ENCODE measurements at regions not wholly inside any gene's neighbourhood (a gene's known extent, or its start where the extent isn't known, plus 50 kb on each side); places are given as distances from the start of the nearest gene placed in this dataset.

GRCh38 chr10:78707745-78708144 lies 361.0 kb upstream of the ZMIZ1 start:
- Mint-ChIP-seq H3K4me3 (ENCODE audit: unreplicated experiment) (no peak overlapping the region), H3K27ac (ENCODE audit: low read depth, unreplicated experiment) (no peak overlapping the region), H3K36me3 (ENCODE audit: insufficient read depth, unreplicated experiment) (no peaks in the 10 kb centered on the region), H3K9me3 (ENCODE audit: unreplicated experiment) (no peaks in the 10 kb centered on the region), H3K4me1 (ENCODE audit: insufficient read depth, unreplicated experiment) (no peaks in the 10 kb centered on the region), H3K27me3 (ENCODE audit: insufficient read depth, unreplicated experiment) (peaks cover 50% of the 10 kb centered on the region)
- BruUV-seq (replicated peaks): no TSS peak
- POLR2A ChIA-PET: no interaction called here
- TF ChIP-seq CTCF (IDR thresholded peaks at IDR 0.05; ENCODE audit: unreplicated experiment): no peak
- CTCF ChIA-PET: interaction anchor here (1.1 kb wide), 1 partner anchor 390 kb away, joined by 6 read pairs; no protein-coding TSS in a partner anchor
- intact Hi-C loops (cut with micrococcal nuclease): no loop called here
- DNase-seq (ENCODE audit: unreplicated experiment): no peak

GRCh38 chr10:78712147-78712546 lies 356.6 kb upstream of the ZMIZ1 start:
- TF ChIP-seq CTCF (IDR thresholded peaks at IDR 0.05; ENCODE audit: unreplicated experiment): no peak
- H3K9me3 Mint-ChIP-seq (ENCODE audit: unreplicated experiment): no peaks in the 10 kb centered on the region
- H3K27ac Mint-ChIP-seq (ENCODE audit: low read depth, unreplicated experiment): no peak overlapping the region
- H3K4me1 Mint-ChIP-seq (ENCODE audit: insufficient read depth, unreplicated experiment): no peaks in the 10 kb centered on the region
- no peaks in the 10 kb centered on the region for H3K36me3 Mint-ChIP-seq (ENCODE audit: insufficient read depth, unreplicated experiment)
- POLR2A ChIA-PET: no interaction called here
- intact Hi-C loops (cut with micrococcal nuclease): no loop called here
- no peak overlapping the region for H3K4me3 Mint-ChIP-seq (ENCODE audit: unreplicated experiment)
- CTCF ChIA-PET: interaction anchor here (0.7 kb wide), 1 partner anchor 11 kb away, joined by 3 read pairs; no protein-coding TSS in a partner anchor
- DNase-seq (ENCODE audit: unreplicated experiment): no peak
- peaks cover 69% of the 10 kb centered on the region for H3K27me3 Mint-ChIP-seq (ENCODE audit: insufficient read depth, unreplicated experiment)
- BruUV-seq (replicated peaks): no TSS peak

- POLR2A ChIA-PET: no interaction called here
- TF ChIP-seq CTCF (IDR thresholded peaks at IDR 0.05; ENCODE audit: unreplicated experiment): no peak
- no TSS peak for BruUV-seq (replicated peaks)
- H3K4me1 Mint-ChIP-seq (ENCODE audit: insufficient read depth, unreplicated experiment): no peaks in the 10 kb centered on the region
- H3K9me3 Mint-ChIP-seq (ENCODE audit: unreplicated experiment): no peaks in the 10 kb centered on the region
- CTCF ChIA-PET: interaction anchor here (0.7 kb wide), 1 partner anchor 75 kb away, joined by 3 read pairs; no protein-coding TSS in a partner anchor
- DNase-seq (ENCODE audit: unreplicated experiment): no peak
- no peaks in the 10 kb centered on the region for H3K36me3 Mint-ChIP-seq (ENCODE audit: insufficient read depth, unreplicated experiment)
- H3K4me3 Mint-ChIP-seq (ENCODE audit: unreplicated experiment): no peak overlapping the region
- peaks cover 66% of the 10 kb centered on the region for H3K27me3 Mint-ChIP-seq (ENCODE audit: insufficient read depth, unreplicated experiment)
- no peak overlapping the region for H3K27ac Mint-ChIP-seq (ENCODE audit: low read depth, unreplicated experiment)
- intact Hi-C loops (cut with micrococcal nuclease): no loop called here
Observed at GRCh38 chr10:78713659-78714058, 355.1 kb upstream of the ZMIZ1 start.

GRCh38 chr10:78714225-78714624 lies 354.5 kb upstream of the ZMIZ1 start:
- ChIA-PET POLR2A (no interaction called here), CTCF (interaction anchor here (0.7 kb wide), 1 partner anchor 75 kb away, joined by 3 read pairs; no protein-coding TSS in a partner anchor)
- Mint-ChIP-seq H3K36me3 (ENCODE audit: insufficient read depth, unreplicated experiment) (no peaks in the 10 kb centered on the region), H3K4me1 (ENCODE audit: insufficient read depth, unreplicated experiment) (no peaks in the 10 kb centered on the region), H3K4me3 (ENCODE audit: unreplicated experiment) (no peak overlapping the region), H3K9me3 (ENCODE audit: unreplicated experiment) (no peaks in the 10 kb centered on the region), H3K27me3 (ENCODE audit: insufficient read depth, unreplicated experiment) (peaks cover 60% of the 10 kb centered on the region), H3K27ac (ENCODE audit: low read depth, unreplicated experiment) (no peak overlapping the region)
- no peak for TF ChIP-seq CTCF (IDR thresholded peaks at IDR 0.05; ENCODE audit: unreplicated experiment)
- BruUV-seq (replicated peaks): no TSS peak
- DNase-seq (ENCODE audit: unreplicated experiment): no peak
- intact Hi-C loops (cut with micrococcal nuclease): no loop called here

Data from MCF 10A (cell line).